ENCODE measurements at regions not wholly inside any gene's neighbourhood (a gene's known extent, or its start where the extent isn't known, plus 50 kb on each side); places are given as distances from the start of the nearest gene placed in this dataset.

- intact Hi-C loops (cut with micrococcal nuclease), result loop anchor here (1.0 to 5.0 kb wide), 2 partner anchors 94 to 123 kb away; no protein-coding TSS in a partner anchor
- Histone ChIP-seq H3F3A (ENCODE audit: low read length, unreplicated experiment) (no peaks in the 10 kb centered on the region), H3K4me1 (ENCODE audit: insufficient read depth, low read length) (peaks cover 30% of the 10 kb centered on the region), H4K20me1 (ENCODE audit: low read length) (no peaks in the 10 kb centered on the region), H3K9me3 (ENCODE audit: low read length) (no peaks in the 10 kb centered on the region), H2AFZ (ENCODE audit: low read length) (no peak overlapping the region), H3K27ac (ENCODE audit: low read length) (peak overlapping the region; percentile 83), H3K36me3 (ENCODE audit: low read depth, low read length) (no peaks in the 10 kb centered on the region), H3K27me3 (ENCODE audit: low read length) (no peaks in the 10 kb centered on the region), H3K4me2 (ENCODE audit: low read length) (peak overlapping the region; percentile 46), H3K4me3 (ENCODE audit: low read length) (no peak overlapping the region), H3K9ac (ENCODE audit: low read length) (peak overlapping the region; percentile 9; the same call in 1 of the 2 replicates), H3K79me2 (ENCODE audit: low read length) (no peaks in the 10 kb centered on the region), H3K9me2 (replicated peaks; ENCODE audit: low read length) (no peaks in the 10 kb centered on the region)
- TF ChIP-seq CTCF (conservative IDR thresholded peaks at IDR 0.05; ENCODE audit: low read depth, low read length) (no peak), EZH2 (IDR thresholded peaks at IDR 0.05; ENCODE audit: low read length, unreplicated experiment) (no peak), EZH2phosphoT487 (IDR thresholded peaks at IDR 0.05; ENCODE audit: borderline replicate concordance, low read length) (no peak)
- ATAC-seq (peak; percentile 50), DNase-seq (peak; percentile 54)
- ChIA-PET POLR2A (ENCODE audit: unreplicated experiment) (no interaction called here), CTCF (no interaction called here)
- no TSS peak for BruUV-seq (replicated peaks)
Measured at GRCh38 chr12:78305808-78306207, 475.1 kb downstream of the NAV3 start.

GRCh38 chr12:78306236-78306635, 475.5 kb downstream of the NAV3 start:
- Histone ChIP-seq H4K20me1 (ENCODE audit: low read length) (no peaks in the 10 kb centered on the region), H3K27ac (ENCODE audit: low read length) (peak overlapping the region; percentile 87), H3K4me2 (ENCODE audit: low read length) (peak overlapping the region; percentile 66), H3K9ac (ENCODE audit: low read length) (peak overlapping the region; percentile 49; the same call in 1 of the 2 replicates), H2AFZ (ENCODE audit: low read length) (no peak overlapping the region), H3F3A (ENCODE audit: low read length, unreplicated experiment) (no peaks in the 10 kb centered on the region), H3K4me1 (ENCODE audit: insufficient read depth, low read length) (peaks cover 30% of the 10 kb centered on the region), H3K9me3 (ENCODE audit: low read length) (no peaks in the 10 kb centered on the region), H3K79me2 (ENCODE audit: low read length) (no peaks in the 10 kb centered on the region), H3K4me3 (ENCODE audit: low read length) (no peak overlapping the region), H3K9me2 (replicated peaks; ENCODE audit: low read length) (no peaks in the 10 kb centered on the region), H3K27me3 (ENCODE audit: low read length) (no peaks in the 10 kb centered on the region), H3K36me3 (ENCODE audit: low read depth, low read length) (no peaks in the 10 kb centered on the region)
- no peak for TF ChIP-seq EZH2 (IDR thresholded peaks at IDR 0.05; ENCODE audit: low read length, unreplicated experiment)
- no peak for TF ChIP-seq EZH2phosphoT487 (IDR thresholded peaks at IDR 0.05; ENCODE audit: borderline replicate concordance, low read length)
- TF ChIP-seq CTCF (conservative IDR thresholded peaks at IDR 0.05; ENCODE audit: low read depth, low read length), result no peak
- CTCF ChIA-PET, result no interaction called here
- intact Hi-C loops (cut with micrococcal nuclease), result loop anchor here (1.0 to 5.0 kb wide), 2 partner anchors 94 to 123 kb away; no protein-coding TSS in a partner anchor
- DNase-seq, result peak; percentile 74
- POLR2A ChIA-PET (ENCODE audit: unreplicated experiment), result interaction anchor here (0.6 kb wide), 1 partner anchor 811 kb away, joined by 3 read pairs; no protein-coding TSS in a partner anchor
- no TSS peak for BruUV-seq (replicated peaks)
- peak; percentile 80 for ATAC-seq

GRCh38 chr12:78308701-78309100, 478.0 kb downstream of the NAV3 start:
- ChIA-PET CTCF (no interaction called here), POLR2A (ENCODE audit: unreplicated experiment) (no interaction called here)
- Histone ChIP-seq H3K27ac (ENCODE audit: low read length) (no peak overlapping the region), H3K4me1 (ENCODE audit: insufficient read depth, low read length) (peaks cover 30% of the 10 kb centered on the region), H4K20me1 (ENCODE audit: low read length) (no peaks in the 10 kb centered on the region), H3K79me2 (ENCODE audit: low read length) (no peaks in the 10 kb centered on the region), H3K4me3 (ENCODE audit: low read length) (no peak overlapping the region), H3K4me2 (ENCODE audit: low read length) (no peak overlapping the region), H3F3A (ENCODE audit: low read length, unreplicated experiment) (no peaks in the 10 kb centered on the region), H2AFZ (ENCODE audit: low read length) (no peak overlapping the region), H3K9me2 (replicated peaks; ENCODE audit: low read length) (no peaks in the 10 kb centered on the region), H3K9me3 (ENCODE audit: low read length) (no peaks in the 10 kb centered on the region), H3K36me3 (ENCODE audit: low read depth, low read length) (no peaks in the 10 kb centered on the region), H3K9ac (ENCODE audit: low read length) (no peak overlapping the region), H3K27me3 (ENCODE audit: low read length) (no peaks in the 10 kb centered on the region)
- intact Hi-C loops (cut with micrococcal nuclease), result loop anchor here (5.0 kb wide), 1 partner anchor 96 kb away; no protein-coding TSS in a partner anchor
- no TSS peak for BruUV-seq (replicated peaks)
- DNase-seq, result peak; percentile 45
- TF ChIP-seq EZH2 (IDR thresholded peaks at IDR 0.05; ENCODE audit: low read length, unreplicated experiment), result no peak
- no peak for TF ChIP-seq CTCF (conservative IDR thresholded peaks at IDR 0.05; ENCODE audit: low read depth, low read length)
- TF ChIP-seq EZH2phosphoT487 (IDR thresholded peaks at IDR 0.05; ENCODE audit: borderline replicate concordance, low read length), result no peak
- ATAC-seq, result peak; percentile 50
